ENCODE measurements at regions not wholly inside any gene's neighbourhood (a gene's known extent, or its start where the extent isn't known, plus 50 kb on each side); places are given as distances from the start of the nearest gene placed in this dataset.

GRCh38 chr17:77366206-77366557 lies 225.4 kb downstream of the SEC14L1 start:
- TF ChIP-seq CTCF (conservative IDR thresholded peaks at IDR 0.05 in 1 of 2, IDR thresholded peaks at IDR 0.05 in 1 of 2; ENCODE audit: low read depth in 1 of 2, low read length in 2 of 2) (no peak), EZH2 (IDR thresholded peaks at IDR 0.05; ENCODE audit: low read length, missing control alignments) (no peak)
